ENCODE measurements at regions not wholly inside any gene's neighbourhood (a gene's known extent, or its start where the extent isn't known, plus 50 kb on each side); places are given as distances from the start of the nearest gene placed in this dataset.

GRCh38 chr11:23953951-23954710, 542.7 kb upstream of the LUZP2 start:
- TF ChIP-seq EZH2 (IDR thresholded peaks at IDR 0.05; ENCODE audit: borderline replicate concordance, low read depth, low read length, poor library complexity, severe bottlenecking) (no peak), CTCF (conservative IDR thresholded peaks at IDR 0.05; ENCODE audit: low read depth, low read length) (no peak)
- Histone ChIP-seq H3K36me3 (ENCODE audit: insufficient read depth, low read length, poor library complexity, severe bottlenecking) (no peaks in the 10 kb centered on the region), H3K27me3 (replicated peaks; ENCODE audit: insufficient read depth, low read depth, low read length, poor library complexity) (no peaks in the 10 kb centered on the region), H3K4me1 (ENCODE audit: insufficient read depth, low read length, poor library complexity, severe bottlenecking) (no peaks in the 10 kb centered on the region), H3K4me3 (ENCODE audit: low read depth, low read length, poor library complexity, severe bottlenecking) (no peak overlapping the region), H3K9me3 (ENCODE audit: low read depth, low read length, poor library complexity, severe bottlenecking) (no peaks in the 10 kb centered on the region), H3K27ac (ENCODE audit: low read depth, low read length, poor library complexity, severe bottlenecking) (no peak overlapping the region)
- POLR2A ChIA-PET (ENCODE audit: low non-redundant PET), result no interaction called here
- no peak for DNase-seq (ENCODE audit: low spot score)
- CTCF ChIA-PET, result no interaction called here
- BruUV-seq (replicated peaks), result no TSS peak
- intact Hi-C loops (cut with micrococcal nuclease; ENCODE audit: unreplicated experiment), result no loop called here

- no TSS peak for BruUV-seq (replicated peaks)
- CTCF ChIA-PET, result no interaction called here
- Histone ChIP-seq H3K9me3 (ENCODE audit: low read depth, low read length, poor library complexity, severe bottlenecking) (no peaks in the 10 kb centered on the region), H3K36me3 (ENCODE audit: insufficient read depth, low read length, poor library complexity, severe bottlenecking) (no peaks in the 10 kb centered on the region), H3K27me3 (replicated peaks; ENCODE audit: insufficient read depth, low read depth, low read length, poor library complexity) (no peaks in the 10 kb centered on the region), H3K4me3 (ENCODE audit: low read depth, low read length, poor library complexity, severe bottlenecking) (no peak overlapping the region), H3K27ac (ENCODE audit: low read depth, low read length, poor library complexity, severe bottlenecking) (no peak overlapping the region), H3K4me1 (ENCODE audit: insufficient read depth, low read length, poor library complexity, severe bottlenecking) (no peaks in the 10 kb centered on the region)
- TF ChIP-seq EZH2 (IDR thresholded peaks at IDR 0.05; ENCODE audit: borderline replicate concordance, low read depth, low read length, poor library complexity, severe bottlenecking), result no peak
- no peak for TF ChIP-seq CTCF (conservative IDR thresholded peaks at IDR 0.05; ENCODE audit: low read depth, low read length)
- POLR2A ChIA-PET (ENCODE audit: low non-redundant PET), result no interaction called here
- intact Hi-C loops (cut with micrococcal nuclease; ENCODE audit: unreplicated experiment), result no loop called here
- no peak for DNase-seq (ENCODE audit: low spot score)
Measured at GRCh38 chr11:23954730-23955129, 542.1 kb upstream of the LUZP2 start.

- intact Hi-C loops (cut with micrococcal nuclease; ENCODE audit: unreplicated experiment), result no loop called here
- TF ChIP-seq EZH2 (IDR thresholded peaks at IDR 0.05; ENCODE audit: borderline replicate concordance, low read depth, low read length, poor library complexity, severe bottlenecking), result no peak
- no peak for TF ChIP-seq CTCF (conservative IDR thresholded peaks at IDR 0.05; ENCODE audit: low read depth, low read length)
- H3K9me3 ChIP-seq (ENCODE audit: low read depth, low read length, poor library complexity, severe bottlenecking), result no peaks in the 10 kb centered on the region
- BruUV-seq (replicated peaks), result no TSS peak
- ChIA-PET CTCF (no interaction called here), POLR2A (ENCODE audit: low non-redundant PET) (no interaction called here)
- no peaks in the 10 kb centered on the region for H3K27me3 ChIP-seq (replicated peaks; ENCODE audit: insufficient read depth, low read depth, low read length, poor library complexity)
- H3K4me1 ChIP-seq (ENCODE audit: insufficient read depth, low read length, poor library complexity, severe bottlenecking), result no peaks in the 10 kb centered on the region
- H3K36me3 ChIP-seq (ENCODE audit: insufficient read depth, low read length, poor library complexity, severe bottlenecking), result no peaks in the 10 kb centered on the region
- no peak for DNase-seq (ENCODE audit: low spot score)
- H3K4me3 ChIP-seq (ENCODE audit: low read depth, low read length, poor library complexity, severe bottlenecking), result no peak overlapping the region
- no peak overlapping the region for H3K27ac ChIP-seq (ENCODE audit: low read depth, low read length, poor library complexity, severe bottlenecking)
Measured at GRCh38 chr11:23956586-23956985, 540.3 kb upstream of the LUZP2 start.
